ENCODE measurements at regions not wholly inside any gene's neighbourhood (a gene's known extent, or its start where the extent isn't known, plus 50 kb on each side); places are given as distances from the start of the nearest gene placed in this dataset.
"Not testable (repeated sequence)": the region's sequence is repeated elsewhere in the genome, so short reads cannot be mapped to it uniquely, and the experiment has no call there.

DNA sequence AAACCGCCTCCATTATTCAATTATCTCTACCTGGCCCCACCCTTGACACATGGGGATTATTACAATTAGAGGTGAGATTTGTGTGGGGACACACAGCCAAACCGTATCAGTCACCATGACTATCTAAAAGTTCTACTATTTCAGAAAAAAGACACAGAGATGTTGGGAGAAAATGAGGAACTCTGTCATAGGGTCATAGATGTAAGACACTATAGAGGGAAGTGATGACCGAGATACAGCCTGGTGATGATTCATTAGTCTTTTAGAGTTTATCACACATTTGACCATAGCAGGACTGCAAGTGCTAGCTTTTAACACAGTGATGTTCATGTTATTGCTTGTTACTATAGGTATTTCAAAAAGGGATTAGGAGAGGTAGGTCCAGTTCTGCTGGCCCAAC, 357.0 kb upstream of the AADAT start:
- Histone ChIP-seq H3K9ac (ENCODE audit: low read length) (no peak overlapping the region), H3K36me3 (ENCODE audit: control insufficient read depth, low read depth, low read length) (no peaks in the 10 kb centered on the region)

DNA sequence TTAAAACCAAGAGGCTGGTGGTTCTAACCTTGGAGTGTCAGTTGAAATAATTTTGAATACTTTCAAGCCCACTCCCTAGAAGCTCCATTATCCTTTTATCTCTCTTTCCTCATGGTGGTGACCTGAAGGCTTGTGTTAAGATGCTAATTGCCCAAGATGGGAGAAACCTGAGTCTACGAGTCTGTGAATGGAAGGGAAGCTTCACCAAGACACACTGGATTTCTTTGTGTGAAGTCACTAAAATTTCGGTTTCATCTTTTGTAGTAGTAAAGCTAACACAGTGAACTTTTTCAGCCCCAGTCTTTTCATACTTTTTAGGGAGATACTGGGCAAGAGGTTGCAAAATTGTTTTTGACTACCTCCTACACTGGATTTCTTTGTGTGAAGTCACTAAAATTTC, 351.4 kb upstream of the AADAT start:
- H3K4me1 ChIP-seq (ENCODE audit: control insufficient read depth, low read depth, low read length); H3K9me3 ChIP-seq (ENCODE audit: control insufficient read depth, low read depth, low read length); H3K9ac ChIP-seq (ENCODE audit: low read length); H3K4me3 ChIP-seq (ENCODE audit: low read length); H3K27me3 ChIP-seq (ENCODE audit: control insufficient read depth, insufficient read depth, low read length); H3K36me3 ChIP-seq (ENCODE audit: control insufficient read depth, low read depth, low read length); H3K27ac ChIP-seq (ENCODE audit: low read length): not testable (repeated sequence)

More for the DNA sequence above, 357.0 kb upstream of the AADAT start:
- Histone ChIP-seq H3K4me3 (ENCODE audit: low read length) (no peak overlapping the region), H3K27me3 (ENCODE audit: control insufficient read depth, insufficient read depth, low read length) (no peaks in the 10 kb centered on the region), H3K4me1 (ENCODE audit: control insufficient read depth, low read depth, low read length) (no peaks in the 10 kb centered on the region), H3K27ac (ENCODE audit: low read length) (no peak overlapping the region), H3K9me3 (ENCODE audit: control insufficient read depth, low read depth, low read length) (no peaks in the 10 kb centered on the region)

GRCh38 chr4:170428929-170429328, 339.2 kb upstream of the AADAT start:
- H3K4me1 ChIP-seq (ENCODE audit: control insufficient read depth, low read depth, low read length) = peaks cover 8% of the 10 kb centered on the region
- H3K27ac ChIP-seq (ENCODE audit: low read length) = no peak overlapping the region
- H3K9ac ChIP-seq (ENCODE audit: low read length) = no peak overlapping the region
- no peaks in the 10 kb centered on the region for H3K36me3 ChIP-seq (ENCODE audit: control insufficient read depth, low read depth, low read length)
- H3K4me3 ChIP-seq (ENCODE audit: low read length) = no peak overlapping the region
- no peaks in the 10 kb centered on the region for H3K27me3 ChIP-seq (ENCODE audit: control insufficient read depth, insufficient read depth, low read length)
- H3K9me3 ChIP-seq (ENCODE audit: control insufficient read depth, low read depth, low read length) = no peaks in the 10 kb centered on the region

DNA sequence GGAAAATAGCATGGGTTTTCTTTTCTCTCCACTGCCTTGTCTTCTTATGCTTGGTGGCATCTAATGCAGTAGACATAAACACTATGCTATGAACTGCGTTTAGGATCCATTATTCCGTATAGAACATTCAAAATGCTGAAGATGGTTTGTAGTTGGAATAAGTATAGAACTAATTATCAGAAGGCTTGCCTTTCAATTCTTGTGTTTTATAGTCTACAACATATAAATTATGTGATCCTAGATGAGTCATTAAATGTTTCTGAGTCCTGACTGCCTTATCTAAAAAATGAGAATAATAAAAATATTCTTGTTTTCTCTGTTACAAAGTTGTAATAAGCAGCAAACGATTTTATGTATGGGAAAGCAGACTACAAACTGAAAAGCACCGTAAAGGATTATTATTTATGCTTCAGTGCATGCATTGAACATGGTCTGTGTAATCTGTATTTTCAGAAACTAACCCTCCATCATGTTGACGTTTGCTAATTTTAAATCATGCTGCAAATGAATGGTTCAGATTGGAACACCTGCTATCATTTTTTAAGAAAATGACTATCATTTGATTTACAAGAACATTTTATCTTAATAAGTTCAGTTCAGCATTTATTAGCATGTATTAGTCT, 335.9 kb upstream of the AADAT start:
- Histone ChIP-seq H3K27me3 (ENCODE audit: control insufficient read depth, insufficient read depth, low read length) (no peaks in the 10 kb centered on the region), H3K27ac (ENCODE audit: low read length) (no peak overlapping the region), H3K36me3 (ENCODE audit: control insufficient read depth, low read depth, low read length) (no peaks in the 10 kb centered on the region), H3K9ac (ENCODE audit: low read length) (no peak overlapping the region), H3K4me1 (ENCODE audit: control insufficient read depth, low read depth, low read length) (peaks cover 8% of the 10 kb centered on the region), H3K9me3 (ENCODE audit: control insufficient read depth, low read depth, low read length) (no peaks in the 10 kb centered on the region), H3K4me3 (ENCODE audit: low read length) (no peak overlapping the region)

DNA sequence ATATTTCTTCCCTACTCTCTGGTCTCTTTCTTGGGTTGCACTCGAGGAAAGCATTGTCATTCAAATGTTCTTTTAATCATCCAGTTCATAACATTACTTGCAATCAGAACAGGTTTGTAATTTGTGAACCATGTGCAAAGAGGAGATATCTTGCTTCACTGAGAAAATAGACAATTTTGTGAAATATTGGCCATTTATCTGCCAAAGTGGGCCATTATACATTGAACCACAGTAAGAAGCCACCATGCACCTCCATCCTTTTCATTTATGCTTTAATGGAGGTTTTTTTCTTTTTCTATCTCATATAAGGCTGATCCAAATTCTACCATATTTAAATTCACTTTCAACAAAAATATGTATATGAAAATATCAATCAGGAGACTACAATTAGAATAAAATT, 335.3 kb upstream of the AADAT start:
- no peaks in the 10 kb centered on the region for H3K27me3 ChIP-seq (ENCODE audit: control insufficient read depth, insufficient read depth, low read length)
- H3K27ac ChIP-seq (ENCODE audit: low read length) = no peak overlapping the region
- H3K4me3 ChIP-seq (ENCODE audit: low read length) = no peak overlapping the region
- H3K4me1 ChIP-seq (ENCODE audit: control insufficient read depth, low read depth, low read length) = peaks cover 8% of the 10 kb centered on the region
- H3K9me3 ChIP-seq (ENCODE audit: control insufficient read depth, low read depth, low read length) = no peaks in the 10 kb centered on the region
- H3K36me3 ChIP-seq (ENCODE audit: control insufficient read depth, low read depth, low read length) = no peaks in the 10 kb centered on the region
- no peak overlapping the region for H3K9ac ChIP-seq (ENCODE audit: low read length)

GRCh38 chr4:170423137-170423536, 333.4 kb upstream of the AADAT start:
- peaks cover 2% of the 10 kb centered on the region for H3K4me1 ChIP-seq (ENCODE audit: control insufficient read depth, low read depth, low read length)
- no peak overlapping the region for H3K27ac ChIP-seq (ENCODE audit: low read length)
- H3K9ac ChIP-seq (ENCODE audit: low read length) = no peak overlapping the region
- no peaks in the 10 kb centered on the region for H3K27me3 ChIP-seq (ENCODE audit: control insufficient read depth, insufficient read depth, low read length)
- H3K36me3 ChIP-seq (ENCODE audit: control insufficient read depth, low read depth, low read length) = no peaks in the 10 kb centered on the region
- no peaks in the 10 kb centered on the region for H3K9me3 ChIP-seq (ENCODE audit: control insufficient read depth, low read depth, low read length)
- no peak overlapping the region for H3K4me3 ChIP-seq (ENCODE audit: low read length)

GRCh38 chr4:170420255-170420693, 330.5 kb upstream of the AADAT start:
- H3K27ac ChIP-seq (ENCODE audit: low read length) = no peak overlapping the region
- H3K9me3 ChIP-seq (ENCODE audit: control insufficient read depth, low read depth, low read length) = no peaks in the 10 kb centered on the region
- no peak overlapping the region for H3K4me3 ChIP-seq (ENCODE audit: low read length)
- peaks cover 6% of the 10 kb centered on the region for H3K4me1 ChIP-seq (ENCODE audit: control insufficient read depth, low read depth, low read length)
- H3K27me3 ChIP-seq (ENCODE audit: control insufficient read depth, insufficient read depth, low read length) = no peaks in the 10 kb centered on the region
- H3K36me3 ChIP-seq (ENCODE audit: control insufficient read depth, low read depth, low read length) = no peaks in the 10 kb centered on the region
- H3K9ac ChIP-seq (ENCODE audit: low read length) = no peak overlapping the region

DNA sequence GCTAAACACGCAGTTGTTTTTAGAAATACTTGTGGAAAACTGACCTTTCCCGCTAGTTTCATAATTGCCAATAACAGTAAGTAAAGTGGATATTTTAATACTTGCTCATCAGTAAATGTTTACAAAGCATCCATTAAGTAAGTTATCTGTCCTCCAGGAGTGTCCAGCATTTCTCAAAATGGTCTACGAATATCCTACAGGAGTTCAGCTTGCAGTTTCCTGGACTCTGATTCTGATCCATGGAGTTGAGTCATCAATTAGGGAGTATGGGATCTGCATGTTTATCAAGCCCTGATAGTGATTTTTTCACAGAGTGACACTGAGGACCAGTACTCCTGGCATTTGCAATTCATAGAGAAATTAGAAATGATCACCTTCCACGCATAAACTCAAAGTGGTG, 325.2 kb upstream of the AADAT start:
- Histone ChIP-seq H3K27me3 (ENCODE audit: control insufficient read depth, insufficient read depth, low read length) (no peaks in the 10 kb centered on the region), H3K36me3 (ENCODE audit: control insufficient read depth, low read depth, low read length) (no peaks in the 10 kb centered on the region), H3K4me3 (ENCODE audit: low read length) (no peak overlapping the region), H3K4me1 (ENCODE audit: control insufficient read depth, low read depth, low read length) (peaks cover 6% of the 10 kb centered on the region), H3K9me3 (ENCODE audit: control insufficient read depth, low read depth, low read length) (no peaks in the 10 kb centered on the region), H3K9ac (ENCODE audit: low read length) (no peak overlapping the region), H3K27ac (ENCODE audit: low read length) (no peak overlapping the region)

GRCh38 chr4:170414360-170414759, 324.6 kb upstream of the AADAT start:
- no peak overlapping the region for H3K4me3 ChIP-seq (ENCODE audit: low read length)
- H3K9me3 ChIP-seq (ENCODE audit: control insufficient read depth, low read depth, low read length) = no peaks in the 10 kb centered on the region
- no peaks in the 10 kb centered on the region for H3K27me3 ChIP-seq (ENCODE audit: control insufficient read depth, insufficient read depth, low read length)
- H3K36me3 ChIP-seq (ENCODE audit: control insufficient read depth, low read depth, low read length) = no peaks in the 10 kb centered on the region
- H3K4me1 ChIP-seq (ENCODE audit: control insufficient read depth, low read depth, low read length) = peaks cover 6% of the 10 kb centered on the region
- H3K9ac ChIP-seq (ENCODE audit: low read length) = no peak overlapping the region
- no peak overlapping the region for H3K27ac ChIP-seq (ENCODE audit: low read length)

DNA sequence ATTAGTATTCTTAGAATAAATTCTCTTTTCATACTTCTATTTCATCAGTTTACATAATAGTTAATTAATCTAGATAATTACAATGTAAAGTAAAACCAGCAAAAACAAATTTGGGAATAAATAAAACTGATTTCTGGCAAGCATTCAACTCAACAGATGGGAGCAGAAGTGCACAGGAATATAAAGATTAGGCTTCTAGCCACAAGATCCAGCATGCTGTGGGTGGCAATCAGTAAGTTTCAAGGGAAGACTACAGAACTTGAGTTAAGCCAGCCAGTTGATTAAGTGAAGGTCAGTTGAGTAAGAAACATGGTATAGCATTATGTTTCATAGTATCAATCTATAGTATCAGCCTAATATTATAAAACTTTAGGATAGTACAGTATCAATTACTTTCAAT, 324.2 kb upstream of the AADAT start:
- no peaks in the 10 kb centered on the region for H3K27me3 ChIP-seq (ENCODE audit: control insufficient read depth, insufficient read depth, low read length)
- H3K4me1 ChIP-seq (ENCODE audit: control insufficient read depth, low read depth, low read length) = peaks cover 6% of the 10 kb centered on the region
- H3K9ac ChIP-seq (ENCODE audit: low read length) = no peak overlapping the region
- H3K4me3 ChIP-seq (ENCODE audit: low read length) = no peak overlapping the region
- no peaks in the 10 kb centered on the region for H3K36me3 ChIP-seq (ENCODE audit: control insufficient read depth, low read depth, low read length)
- H3K27ac ChIP-seq (ENCODE audit: low read length) = no peak overlapping the region
- no peaks in the 10 kb centered on the region for H3K9me3 ChIP-seq (ENCODE audit: control insufficient read depth, low read depth, low read length)

DNA sequence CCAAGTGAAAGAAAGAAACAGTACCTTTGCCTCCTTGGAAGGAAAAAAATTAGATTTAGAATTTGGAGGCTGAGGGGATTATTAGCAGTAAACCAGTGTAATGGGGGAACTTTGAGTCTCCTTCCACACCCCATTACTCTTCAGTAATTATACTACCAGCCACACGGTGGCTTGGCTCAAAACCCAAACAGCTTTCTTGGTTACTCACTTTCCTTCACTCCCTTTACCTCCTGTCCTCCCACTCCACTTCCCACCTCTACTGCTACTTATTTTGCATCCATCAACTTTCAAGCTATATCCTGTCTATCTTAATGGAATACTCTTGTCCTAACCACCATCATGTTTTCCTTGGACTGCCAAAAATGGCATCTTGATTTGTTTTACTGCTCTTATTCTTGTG, 310.6 kb upstream of the AADAT start:
- Histone ChIP-seq H3K9ac (ENCODE audit: low read length) (no peak overlapping the region), H3K27ac (ENCODE audit: low read length) (no peak overlapping the region), H3K4me1 (ENCODE audit: control insufficient read depth, low read depth, low read length) (no peaks in the 10 kb centered on the region), H3K27me3 (ENCODE audit: control insufficient read depth, insufficient read depth, low read length) (no peaks in the 10 kb centered on the region), H3K4me3 (ENCODE audit: low read length) (no peak overlapping the region), H3K9me3 (ENCODE audit: control insufficient read depth, low read depth, low read length) (no peaks in the 10 kb centered on the region), H3K36me3 (ENCODE audit: control insufficient read depth, low read depth, low read length) (no peaks in the 10 kb centered on the region)

GRCh38 chr4:170399581-170400293, 310.0 kb upstream of the AADAT start:
- no peak overlapping the region for H3K9ac ChIP-seq (ENCODE audit: low read length)
- H3K4me3 ChIP-seq (ENCODE audit: low read length) = no peak overlapping the region
- no peak overlapping the region for H3K27ac ChIP-seq (ENCODE audit: low read length)
- H3K27me3 ChIP-seq (ENCODE audit: control insufficient read depth, insufficient read depth, low read length) = no peaks in the 10 kb centered on the region
- no peaks in the 10 kb centered on the region for H3K36me3 ChIP-seq (ENCODE audit: control insufficient read depth, low read depth, low read length)
- H3K9me3 ChIP-seq (ENCODE audit: control insufficient read depth, low read depth, low read length) = no peaks in the 10 kb centered on the region
- no peaks in the 10 kb centered on the region for H3K4me1 ChIP-seq (ENCODE audit: control insufficient read depth, low read depth, low read length)

Data from iPS-18a (cell line).